ENCODE measurements at regions not wholly inside any gene's neighbourhood (a gene's known extent, or its start where the extent isn't known, plus 50 kb on each side); places are given as distances from the start of the nearest gene placed in this dataset.

GRCh38 chr9:102309379-102309778 is 570.9 kb upstream of the GRIN3A start:
- TF ChIP-seq, protein P1, sequence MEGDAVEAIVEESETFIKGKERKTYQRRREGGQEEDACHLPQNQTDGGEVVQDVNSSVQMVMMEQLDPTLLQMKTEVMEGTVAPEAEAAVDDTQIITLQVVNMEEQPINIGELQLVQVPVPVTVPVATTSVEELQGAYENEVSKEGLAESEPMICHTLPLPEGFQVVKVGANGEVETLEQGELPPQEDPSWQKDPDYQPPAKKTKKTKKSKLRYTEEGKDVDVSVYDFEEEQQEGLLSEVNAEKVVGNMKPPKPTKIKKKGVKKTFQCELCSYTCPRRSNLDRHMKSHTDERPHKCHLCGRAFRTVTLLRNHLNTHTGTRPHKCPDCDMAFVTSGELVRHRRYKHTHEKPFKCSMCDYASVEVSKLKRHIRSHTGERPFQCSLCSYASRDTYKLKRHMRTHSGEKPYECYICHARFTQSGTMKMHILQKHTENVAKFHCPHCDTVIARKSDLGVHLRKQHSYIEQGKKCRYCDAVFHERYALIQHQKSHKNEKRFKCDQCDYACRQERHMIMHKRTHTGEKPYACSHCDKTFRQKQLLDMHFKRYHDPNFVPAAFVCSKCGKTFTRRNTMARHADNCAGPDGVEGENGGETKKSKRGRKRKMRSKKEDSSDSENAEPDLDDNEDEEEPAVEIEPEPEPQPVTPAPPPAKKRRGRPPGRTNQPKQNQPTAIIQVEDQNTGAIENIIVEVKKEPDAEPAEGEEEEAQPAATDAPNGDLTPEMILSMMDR (IDR thresholded peaks at IDR 0.05): no peak
- no peaks in the 10 kb centered on the region for H3K4me1 Mint-ChIP-seq (ENCODE audit: low read depth)

GRCh38 chr9:102295188-102295587 is 556.7 kb upstream of the GRIN3A start:
- DNase-seq (no peak), ATAC-seq (no peak)
- Mint-ChIP-seq H3K36me3 (ENCODE audit: low read depth) (no peaks in the 10 kb centered on the region), H3K9me3 (peaks cover 3% of the 10 kb centered on the region), H3K4me1 (ENCODE audit: low read depth) (no peaks in the 10 kb centered on the region), H3K27ac (no peak overlapping the region), H3K27me3 (no peaks in the 10 kb centered on the region), H3K4me3 (no peak overlapping the region)
- TF ChIP-seq, protein P1 (IDR thresholded peaks at IDR 0.05): no peak
- ChIA-PET CTCF (no interaction called here), POLR2A (no interaction called here)
- intact Hi-C loops (cut with micrococcal nuclease): no loop called here

More at GRCh38 chr9:102309379-102309778, 570.9 kb upstream of the GRIN3A start:
- Mint-ChIP-seq H3K4me3 (no peak overlapping the region), H3K27ac (no peak overlapping the region), H3K36me3 (ENCODE audit: low read depth) (no peaks in the 10 kb centered on the region), H3K9me3 (peaks cover 20% of the 10 kb centered on the region), H3K27me3 (no peaks in the 10 kb centered on the region)
- intact Hi-C loops (cut with micrococcal nuclease): no loop called here
- ATAC-seq: no peak
- ChIA-PET CTCF (no interaction called here), POLR2A (no interaction called here)
- DNase-seq: no peak

DNA sequence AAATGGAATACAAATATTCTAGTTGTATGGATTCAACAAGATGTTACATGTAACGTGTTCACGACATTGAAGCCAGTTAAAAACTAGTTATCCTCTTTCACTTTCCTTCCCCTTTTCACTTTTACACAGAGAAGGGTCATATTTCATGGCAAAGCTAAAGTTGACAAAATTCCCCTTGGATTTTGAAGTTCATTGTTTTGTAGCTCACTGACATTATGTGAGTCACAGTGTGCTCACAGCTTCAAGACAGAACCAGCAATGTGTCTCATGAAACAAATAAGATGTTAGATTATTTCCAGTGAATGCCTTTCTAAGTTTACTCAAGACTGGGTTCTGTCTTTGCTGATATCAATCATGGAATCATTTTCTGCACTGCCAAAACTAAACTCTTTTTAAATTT is 535.5 kb upstream of the GRIN3A start:
- TF ChIP-seq, protein P1 (IDR thresholded peaks at IDR 0.05): no peak
- Mint-ChIP-seq H3K27me3 (no peaks in the 10 kb centered on the region), H3K9me3 (peaks cover 2% of the 10 kb centered on the region), H3K4me3 (no peak overlapping the region), H3K27ac (no peak overlapping the region), H3K36me3 (ENCODE audit: low read depth) (no peaks in the 10 kb centered on the region), H3K4me1 (ENCODE audit: low read depth) (no peaks in the 10 kb centered on the region)
- DNase-seq (no peak), ATAC-seq (no peak)
- intact Hi-C loops (cut with micrococcal nuclease): no loop called here
- ChIA-PET CTCF (no interaction called here), POLR2A (no interaction called here)

GRCh38 chr9:102253099-102253498 is 514.7 kb upstream of the GRIN3A start:
- no peak overlapping the region for H3K4me3 Mint-ChIP-seq
- intact Hi-C loops (cut with micrococcal nuclease): no loop called here
- DNase-seq (no peak), ATAC-seq (no peak)
- POLR2A ChIA-PET: no interaction called here
- H3K27ac Mint-ChIP-seq: no peak overlapping the region
- no peaks in the 10 kb centered on the region for H3K27me3 Mint-ChIP-seq
- CTCF ChIA-PET: no interaction called here
- peaks cover 5% of the 10 kb centered on the region for H3K9me3 Mint-ChIP-seq
- no peaks in the 10 kb centered on the region for H3K4me1 Mint-ChIP-seq (ENCODE audit: low read depth)
- TF ChIP-seq, protein P1 (IDR thresholded peaks at IDR 0.05): no peak
- H3K36me3 Mint-ChIP-seq (ENCODE audit: low read depth): no peaks in the 10 kb centered on the region

DNA sequence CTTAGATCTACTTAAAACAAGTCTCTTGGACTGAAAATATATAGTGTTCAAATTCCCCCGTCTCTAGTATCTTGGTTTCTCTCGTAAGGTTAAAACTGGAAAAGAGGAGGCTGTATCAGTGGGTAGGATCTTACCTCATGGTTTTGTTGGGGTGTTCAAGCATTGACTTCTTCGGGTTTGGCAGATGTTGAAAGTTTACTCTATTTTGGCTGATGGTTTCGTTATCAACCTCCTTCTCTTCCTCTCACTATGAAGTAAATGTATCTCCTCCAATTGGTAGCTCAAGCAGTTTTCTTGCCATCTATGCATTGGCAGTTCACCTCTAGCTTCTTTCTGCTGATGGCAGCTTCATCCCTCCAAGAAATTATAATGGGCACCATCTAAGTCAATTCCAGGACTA is 506.5 kb upstream of the GRIN3A start:
- ChIA-PET POLR2A (no interaction called here), CTCF (interaction anchor here (1.2 kb wide), 1 partner anchor 18 kb away, joined by 3 read pairs; no protein-coding TSS in a partner anchor)
- H3K27me3 Mint-ChIP-seq: no peaks in the 10 kb centered on the region
- ATAC-seq (no peak), DNase-seq (no peak)
- H3K4me3 Mint-ChIP-seq: no peak overlapping the region
- no peaks in the 10 kb centered on the region for H3K4me1 Mint-ChIP-seq (ENCODE audit: low read depth)
- peaks cover 3% of the 10 kb centered on the region for H3K9me3 Mint-ChIP-seq
- no peaks in the 10 kb centered on the region for H3K36me3 Mint-ChIP-seq (ENCODE audit: low read depth)
- TF ChIP-seq, protein P1 (IDR thresholded peaks at IDR 0.05): no peak
- H3K27ac Mint-ChIP-seq: no peak overlapping the region
- intact Hi-C loops (cut with micrococcal nuclease): no loop called here

Data from activated CD8-positive, alpha-beta T cell treated with anti-CD3 and anti-CD28 coated beads for 36 hours (primary cell).